ENCODE measurements at regions not wholly inside any gene's neighbourhood (a gene's known extent, or its start where the extent isn't known, plus 50 kb on each side); places are given as distances from the start of the nearest gene placed in this dataset.

GRCh38 chr22:48498526-48499331, 1328.9 kb downstream of the BRD1 start:
- Histone ChIP-seq H3K36me3 (ENCODE audit: control insufficient read depth, insufficient read depth, low read length) (no peaks in the 10 kb centered on the region), H2BK5ac (ENCODE audit: low read depth, low read length, poor library complexity, severe bottlenecking) (no peak overlapping the region), H2BK120ac (ENCODE audit: low read depth, low read length) (no peak overlapping the region), H3K4me1 (ENCODE audit: control insufficient read depth, insufficient read depth, low read length) (no peaks in the 10 kb centered on the region), H3K56ac (ENCODE audit: extremely low read depth, insufficient read depth, low read length) (no peak overlapping the region), H2BK20ac (ENCODE audit: low read depth, low read length) (no peak overlapping the region), H3K23ac (ENCODE audit: low read depth, low read length) (no peak overlapping the region), H4K20me1 (ENCODE audit: insufficient read depth, low read length) (no peaks in the 10 kb centered on the region), H2AK9ac (replicated peaks; ENCODE audit: low read depth, low read length, poor library complexity) (no peak overlapping the region), H3K4me3 (ENCODE audit: insufficient read depth, low read depth, low read length) (no peak overlapping the region), H3K4ac (ENCODE audit: low read depth, low read length) (no peak overlapping the region), H3K27ac (ENCODE audit: insufficient read depth, low read length) (no peak overlapping the region), H2AK5ac (ENCODE audit: low read depth, low read length) (no peak overlapping the region), H4K91ac (ENCODE audit: insufficient read depth, low read depth, low read length) (no peak overlapping the region), H2AFZ (replicated peaks; ENCODE audit: low read length, poor library complexity) (no peak overlapping the region), H3K79me1 (ENCODE audit: low read depth in 1 of 2, low read length in 2 of 2) (no peaks in the 10 kb centered on the region), H4K8ac (ENCODE audit: low read depth in 2 of 2, low read length in 2 of 2) (no peak overlapping the region), H3K9ac (ENCODE audit: low read depth, low read length) (no peak overlapping the region), H3K14ac (replicated peaks; ENCODE audit: low read depth, low read length) (no peak overlapping the region), H4K5ac (ENCODE audit: low read depth, low read length) (no peak overlapping the region), H3K9me1 (ENCODE audit: insufficient read depth, low read length) (no peaks in the 10 kb centered on the region), H3K27me3 (ENCODE audit: control insufficient read depth, insufficient read depth, low read length) (no peaks in the 10 kb centered on the region), H2BK15ac (ENCODE audit: low read depth, low read length) (no peak overlapping the region), H3K18ac (ENCODE audit: low read depth, low read length) (no peak overlapping the region), H3K4me2 (ENCODE audit: low read depth, low read length) (no peak overlapping the region), H3K9me3 (ENCODE audit: control insufficient read depth, insufficient read depth, low read length) (peaks cover 25% of the 10 kb centered on the region)
- in situ Hi-C loops (cut with MboI; ENCODE audit: low sequenced_read_pairs) (loop anchor here (10.0 kb wide), 1 partner anchor 1934 kb away; no protein-coding TSS in a partner anchor), intact Hi-C loops (cut with micrococcal nuclease) (no loop called here), dilution Hi-C loops (cut with HindIII; ENCODE audit: low sequenced_read_pairs, unreplicated experiment) (no loop called here)
- TF ChIP-seq CEBPB (IDR thresholded peaks at IDR 0.05; ENCODE audit: low read depth, low read length) (no peak), RFX5 (IDR thresholded peaks at IDR 0.05; ENCODE audit: low read depth, low read length) (no peak), USF2 (IDR thresholded peaks at IDR 0.05; ENCODE audit: low read depth, low read length) (no peak), ELK1 (IDR thresholded peaks at IDR 0.05; ENCODE audit: borderline replicate concordance, low read depth, low read length) (no peak), CTCF (conservative IDR thresholded peaks at IDR 0.05; ENCODE audit: low read depth, low read length) (no peak), CHD1 (IDR thresholded peaks at IDR 0.05; ENCODE audit: low read depth, low read length) (no peak), SMC3 (IDR thresholded peaks at IDR 0.05; ENCODE audit: low read depth, low read length) (no peak), MAFK (IDR thresholded peaks at IDR 0.05; ENCODE audit: low read depth, low read length) (no peak), FOS (IDR thresholded peaks at IDR 0.05; ENCODE audit: low read depth, low read length) (no peak), RCOR1 (IDR thresholded peaks at IDR 0.05; ENCODE audit: insufficient replicate concordance, low read length) (no peak), NFE2L2 (IDR thresholded peaks at IDR 0.05; ENCODE audit: low read depth, low read length) (no peak), MXI1 (IDR thresholded peaks at IDR 0.05; ENCODE audit: borderline replicate concordance, low read depth, low read length) (no peak)
- no TSS peak for BruUV-seq (replicated peaks)
- no peak for ATAC-seq (ENCODE audit: low read depth)
- ChIA-PET POLR2A (ENCODE audit: unreplicated experiment) (no interaction called here), CTCF (no interaction called here)
- WGBS, 2 experiments (ENCODE audit: extremely low coverage in 2 of 2, insufficient read length in 1 of 2), result 36% methylated on average over 5 of the region's 26 CpGs; no CpG with 5 or more reads in 1 of the 2 experiments
- no peak for DNase-seq

All from IMR-90 (cell line).